CD14-positive monocyte (primary cell): ENCODE measurements at regions not wholly inside any gene's neighbourhood (a gene's known extent, or its start where the extent isn't known, plus 50 kb on each side); places are given as distances from the start of the nearest gene placed in this dataset.

ENCODE experiments used
- DNase-seq, 3 donors: peaks; one replicate each; pipeline ENCODE4 v3.0.0-alpha.2; 2011 to 2022
- H2AFZ ChIP-seq: 2 replicates; pipeline ENCODE4 v1.6.0; 2012; ENCODE audit warnings: mild to moderate bottlenecking, low read depth, low read length, inconsistent platforms; ENCODE audit not compliant: insufficient read depth, poor library complexity, severe bottlenecking
- H3K27ac ChIP-seq, 2 donors: 1 replicate in 1 of 2; 2 replicates in 1 of 2; pipeline ENCODE4 v1.5.1; 2012 to 2013; ENCODE audit warnings: low read length in 2 of 2, control low read depth in 1 of 2, inconsistent platforms in 1 of 2, low read depth in 1 of 2, mild to moderate bottlenecking in 1 of 2
- H3K27me3 ChIP-seq, 2 donors: one replicate each; pipeline versions ENCODE4 v1.6.0 to v1.6.1; 2011 to 2013; ENCODE audit warnings: low read length in 2 of 2; ENCODE audit not compliant: control insufficient read depth in 2 of 2, insufficient read depth in 2 of 2
- H3K36me3 ChIP-seq, 2 donors: replicated peaks in 1 of 2; 1 replicate in 1 of 2; 2 replicates in 1 of 2; pipeline versions ENCODE4 v1.5.1 to v1.6.1; 2012 to 2013; ENCODE audit warnings: low read length in 2 of 2, control low read depth in 1 of 2, inconsistent platforms in 1 of 2, mild to moderate bottlenecking in 1 of 2; ENCODE audit not compliant: insufficient read depth in 2 of 2, control insufficient read depth in 1 of 2
- H3K4me1 ChIP-seq, 2 donors: 1 replicate in 1 of 2; 2 replicates in 1 of 2; pipeline versions ENCODE4 v1.5.1 to v1.6.1; 2012 to 2013; ENCODE audit warnings: low read length in 2 of 2, control low read depth in 1 of 2, inconsistent platforms in 1 of 2, mild to moderate bottlenecking in 1 of 2, moderate library complexity in 1 of 2; ENCODE audit not compliant: insufficient read depth in 2 of 2, control insufficient read depth in 1 of 2
- H3K4me2 ChIP-seq: replicated peaks from 2 replicates; pipeline ENCODE3; 2012; ENCODE audit warnings: low read length, moderate library complexity, mild to moderate bottlenecking; ENCODE audit not compliant: poor library complexity, severe bottlenecking; ENCODE audit errors: extremely low read depth
- H3K4me3 ChIP-seq, 3 experiments: fragments of 200-600 bp in 1 of 3; sonication (generic) in 1 of 3; replicated peaks in 1 of 3; 1 replicate in 2 of 3; 2 replicates in 1 of 3; pipeline ENCODE4 v1.5.1; 2011 to 2013; ENCODE audit warnings: low read length in 3 of 3, mild to moderate bottlenecking in 3 of 3, control low read depth in 2 of 3, low read depth in 2 of 3, inconsistent platforms in 1 of 3, moderate library complexity in 1 of 3
- H3K79me2 ChIP-seq: 2 replicates; pipeline ENCODE4 v1.6.0; 2012; ENCODE audit warnings: mild to moderate bottlenecking, control low read depth, inconsistent platforms, low read length, moderate library complexity; ENCODE audit not compliant: insufficient read depth
- H3K9ac ChIP-seq: 2 replicates; pipeline ENCODE4 v1.6.0; 2017; ENCODE audit warnings: low read length, mild to moderate bottlenecking; ENCODE audit not compliant: insufficient read depth, poor library complexity, severe bottlenecking
- H3K9me3 ChIP-seq, 2 donors: replicated peaks in 1 of 2; 1 replicate in 1 of 2; 2 replicates in 1 of 2; pipeline versions ENCODE4 v1.5.1 to v1.6.1; 2012 to 2013; ENCODE audit warnings: low read length in 2 of 2, control low read depth in 1 of 2; ENCODE audit not compliant: control insufficient read depth in 1 of 2, insufficient read depth in 1 of 2
- H4K20me1 ChIP-seq: 2 replicates; pipeline ENCODE4 v1.6.0; 2012; ENCODE audit warnings: mild to moderate bottlenecking, low read length, control low read depth, moderate library complexity; ENCODE audit not compliant: insufficient read depth
- H3K27ac Mint-ChIP-seq, 7 donors: one replicate each; pipeline ENCODE4 v1.8.0; 2020; ENCODE audit warnings: mild to moderate bottlenecking in 7 of 7, mixed read lengths in 7 of 7, moderate library complexity in 6 of 7, inconsistent platforms in 2 of 7
- H3K27me3 Mint-ChIP-seq, 3 donors: one replicate each; pipeline ENCODE4 v1.8.0; 2021 to 2022; ENCODE audit warnings: low read depth in 3 of 3, mild to moderate bottlenecking in 3 of 3, mixed read lengths in 3 of 3, moderate library complexity in 3 of 3, inconsistent platforms in 1 of 3
- H3K36me3 Mint-ChIP-seq, 2 donors: one replicate each; pipeline ENCODE4 v1.8.0; 2020; ENCODE audit warnings: mixed read lengths in 2 of 2, inconsistent platforms in 1 of 2, mild to moderate bottlenecking in 1 of 2
- H3K4me1 Mint-ChIP-seq: one replicate; pipeline ENCODE4 v1.8.0; 2020; ENCODE audit warnings: mild to moderate bottlenecking, mixed read lengths
- H3K4me3 Mint-ChIP-seq, 2 donors: one replicate each; pipeline ENCODE4 v1.8.0; 2020; ENCODE audit warnings: mild to moderate bottlenecking in 2 of 2, mixed read lengths in 2 of 2, moderate library complexity in 1 of 2
- H3K9me3 Mint-ChIP-seq, 7 donors: one replicate each; pipeline ENCODE4 v1.8.0; 2020 to 2022; ENCODE audit warnings: mixed read lengths in 7 of 7, mild to moderate bottlenecking in 6 of 7, moderate library complexity in 6 of 7, inconsistent platforms in 2 of 7
- WGBS: methylation state at CpG from one replicate; pipeline ENCODE4 v1.1.5; 2013; ENCODE audit warnings: missing lambda C conversion rate; ENCODE audit not compliant: insufficient coverage; 5-methylcytosine and 5-hydroxymethylcytosine counted together
- intact Hi-C, 2 donors: fragments of 100-400 bp; cut with micrococcal nuclease; formaldehyde crosslinking; loops; one replicate each; pipeline versions ENCODE4 v1.15.0 to v1.15.1; 2023
- TF ChIP-seq, protein P1 (sequence below): fragments of 200-600 bp; IDR thresholded peaks from one replicate; pipeline ENCODE4 v1.8.0; 2022; ENCODE audit warnings: antibody characterized with exemption, mild to moderate bottlenecking

DNA sequence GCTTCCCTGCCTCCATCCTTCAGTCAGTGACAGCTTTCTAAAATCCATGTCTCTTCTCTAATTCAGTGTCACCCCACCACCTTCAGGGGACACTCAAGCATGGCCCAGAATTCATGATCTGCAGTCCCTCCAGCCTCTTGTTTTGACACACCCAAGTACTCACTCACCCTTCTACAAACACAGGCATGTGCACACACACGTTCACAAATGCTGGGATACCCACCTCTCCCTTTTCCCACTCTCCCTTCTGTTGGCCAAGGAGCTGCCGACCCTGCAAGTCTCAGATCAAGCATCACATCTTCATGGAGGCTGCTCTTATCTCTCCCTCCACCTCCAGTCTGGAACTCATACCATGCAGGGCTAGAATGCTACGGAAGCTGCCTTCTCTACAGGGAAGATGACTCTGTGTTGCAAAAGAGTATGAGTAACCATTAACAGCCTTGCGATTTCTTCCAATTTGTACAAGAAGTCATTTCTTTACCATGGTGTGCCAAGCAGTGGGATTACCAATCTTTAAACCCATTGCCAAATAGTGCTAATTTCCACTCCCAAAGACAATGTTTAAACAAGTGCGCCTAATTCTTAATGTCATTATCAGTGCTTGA lies 196.1 kb downstream of the BCL11B start:
- intact Hi-C loops: loop anchor here in 1 of 2 donors (5.0 kb wide), 1 partner anchor 39 kb away; no protein-coding TSS in a partner anchor
- H3K4me3 Mint-ChIP-seq: peak overlapping the region; percentile 85 to 95
- WGBS: 75% methylated on average over 2 of the region's 5 CpGs

DNA sequence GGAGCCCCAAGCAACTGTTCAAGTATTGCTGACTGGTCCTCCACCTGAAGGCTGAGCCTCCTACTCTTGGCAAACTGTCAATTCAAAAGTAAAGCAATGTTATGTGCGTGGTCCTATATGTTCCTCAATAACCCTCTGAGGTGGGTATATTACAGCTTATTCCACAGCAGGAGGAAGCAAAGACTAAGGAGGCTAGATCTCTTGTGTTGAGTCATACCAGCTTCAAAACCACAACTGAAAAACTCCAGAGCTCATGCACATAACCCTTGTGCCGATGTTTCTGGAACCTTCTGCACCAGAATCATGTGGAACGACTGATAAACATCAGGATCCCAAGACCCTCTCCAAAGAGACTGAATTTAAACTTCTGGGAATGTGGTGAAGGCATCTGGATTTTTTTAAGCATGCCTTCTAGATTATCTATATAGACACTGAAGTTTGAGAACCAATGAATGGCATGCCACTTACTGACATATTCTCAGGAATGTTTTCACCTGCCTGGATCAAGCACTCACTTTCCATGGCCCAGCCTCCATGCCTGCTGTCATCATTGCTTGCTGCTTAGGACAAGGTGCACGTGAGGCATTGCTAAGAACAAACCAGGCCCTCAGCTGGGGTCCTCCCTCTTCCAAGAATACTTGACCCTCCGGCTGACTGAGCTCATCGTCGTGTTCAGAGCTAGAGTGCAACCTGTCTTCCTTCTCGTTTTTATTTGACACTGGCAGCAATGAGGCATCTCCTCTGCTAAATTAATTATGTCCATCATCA lies 194.7 kb downstream of the BCL11B start:
- Histone ChIP-seq H3K4me3 (peak overlapping the region in 1 of 3 experiments; percentile 4), H3K4me1 (peaks cover 51 to 56% of the 10 kb centered on the region in 2 donors), H3K9me3 (peaks cover 9 to 33% of the 10 kb centered on the region in 2 donors), H3K27me3 (no peaks in the 10 kb centered on the region), H3K4me2 (peak overlapping the region; percentile 23), H3K36me3 (no peaks in the 10 kb centered on the region), H2AFZ (no peak overlapping the region), H3K27ac (peak overlapping the region in 1 of 2 donors; percentile 72), H3K9ac (no peak overlapping the region), H3K79me2 (peaks cover 24% of the 10 kb centered on the region), H4K20me1 (no peaks in the 10 kb centered on the region)
- peaks cover 10 to 44% (median 27%) of the 10 kb centered on the region in 7 donors for H3K9me3 Mint-ChIP-seq
- peaks cover 9 to 13% of the 10 kb centered on the region in 2 donors for H3K36me3 Mint-ChIP-seq
- peaks cover 55% of the 10 kb centered on the region for H3K4me1 Mint-ChIP-seq
- intact Hi-C loops: loop anchor here in 1 of 2 donors (5.0 kb wide), 1 partner anchor 40 kb away; no protein-coding TSS in a partner anchor
- H3K4me3 Mint-ChIP-seq: no peak overlapping the region
- peaks cover 2 to 8% (median 2%) of the 10 kb centered on the region in 3 donors for H3K27me3 Mint-ChIP-seq
- 92% methylated on average over 2 of the region's 8 CpGs for WGBS
- peak overlapping the region in 3 of 7 donors; percentile 42 to 79 (median 63) for H3K27ac Mint-ChIP-seq
- DNase-seq: peak; percentile 32 to 75 (median 71)
- TF ChIP-seq, protein P1, sequence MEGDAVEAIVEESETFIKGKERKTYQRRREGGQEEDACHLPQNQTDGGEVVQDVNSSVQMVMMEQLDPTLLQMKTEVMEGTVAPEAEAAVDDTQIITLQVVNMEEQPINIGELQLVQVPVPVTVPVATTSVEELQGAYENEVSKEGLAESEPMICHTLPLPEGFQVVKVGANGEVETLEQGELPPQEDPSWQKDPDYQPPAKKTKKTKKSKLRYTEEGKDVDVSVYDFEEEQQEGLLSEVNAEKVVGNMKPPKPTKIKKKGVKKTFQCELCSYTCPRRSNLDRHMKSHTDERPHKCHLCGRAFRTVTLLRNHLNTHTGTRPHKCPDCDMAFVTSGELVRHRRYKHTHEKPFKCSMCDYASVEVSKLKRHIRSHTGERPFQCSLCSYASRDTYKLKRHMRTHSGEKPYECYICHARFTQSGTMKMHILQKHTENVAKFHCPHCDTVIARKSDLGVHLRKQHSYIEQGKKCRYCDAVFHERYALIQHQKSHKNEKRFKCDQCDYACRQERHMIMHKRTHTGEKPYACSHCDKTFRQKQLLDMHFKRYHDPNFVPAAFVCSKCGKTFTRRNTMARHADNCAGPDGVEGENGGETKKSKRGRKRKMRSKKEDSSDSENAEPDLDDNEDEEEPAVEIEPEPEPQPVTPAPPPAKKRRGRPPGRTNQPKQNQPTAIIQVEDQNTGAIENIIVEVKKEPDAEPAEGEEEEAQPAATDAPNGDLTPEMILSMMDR: no peak

More for the DNA sequence above, 196.1 kb downstream of the BCL11B start:
- peak overlapping the region; percentile 37 for H3K9ac ChIP-seq
- Mint-ChIP-seq H3K27ac (peak overlapping the region; percentile 81 to 95 (median 92)), H3K4me1 (peaks cover 62% of the 10 kb centered on the region), H3K36me3 (peaks cover 15 to 25% of the 10 kb centered on the region in 2 donors), H3K9me3 (peaks cover 12 to 52% (median 29%) of the 10 kb centered on the region in 7 donors), H3K27me3 (peaks cover 0 to 8% (median 2%) of the 10 kb centered on the region in 3 donors)
- H2AFZ ChIP-seq: peak overlapping the region; percentile 47
- peaks cover 9 to 31% of the 10 kb centered on the region in 2 donors for H3K9me3 ChIP-seq
- H3K4me2 ChIP-seq: peak overlapping the region; percentile 70
- no peaks in the 10 kb centered on the region for H3K27me3 ChIP-seq
- no peaks in the 10 kb centered on the region for H3K36me3 ChIP-seq
- peaks cover 51 to 56% of the 10 kb centered on the region in 2 donors for H3K4me1 ChIP-seq
- TF ChIP-seq, protein P1: no peak
- H3K27ac ChIP-seq: peak overlapping the region; percentile 72 to 76
- peak overlapping the region; percentile 38 to 71 (median 46) for H3K4me3 ChIP-seq
- peaks cover 4% of the 10 kb centered on the region for H4K20me1 ChIP-seq
- H3K79me2 ChIP-seq: peaks cover 37% of the 10 kb centered on the region
- DNase-seq: peak; percentile 44 to 84 (median 74)
